DOHH2 (cell line): ENCODE measurements at regions not wholly inside any gene's neighbourhood (a gene's known extent, or its start where the extent isn't known, plus 50 kb on each side); places are given as distances from the start of the nearest gene placed in this dataset.

ENCODE experiments used
- H3F3A ChIP-seq: fragments of 200-600 bp; sonication (generic), shearing (Covaris generic); 2 replicates; pipeline ENCODE4 v1.6.0; 2016; ENCODE audit warnings: antibody characterized with exemption, mild to moderate bottlenecking; ENCODE audit not compliant: control insufficient read depth, insufficient read depth
- H3K27ac ChIP-seq: fragments of 200-600 bp; sonication (generic); 2 replicates; pipeline ENCODE4 v1.5.1; 2014; ENCODE audit warnings: low read depth, mild to moderate bottlenecking, low read length, moderate library complexity
- H3K27me3 ChIP-seq: fragments of 200-600 bp; sonication (generic); 2 replicates; pipeline ENCODE4 v1.6.1; 2014; ENCODE audit warnings: mild to moderate bottlenecking, low read length, mixed read lengths; ENCODE audit not compliant: control insufficient read depth
- H3K36me3 ChIP-seq: fragments of 200-600 bp; sonication (generic); 2 replicates; pipeline ENCODE4 v1.6.1; 2014; ENCODE audit warnings: mild to moderate bottlenecking, low read length, moderate library complexity, mixed read lengths; ENCODE audit not compliant: control insufficient read depth
- H3K4me1 ChIP-seq: fragments of 200-600 bp; sonication (generic); 2 replicates; pipeline ENCODE4 v1.6.1; 2014; ENCODE audit warnings: mild to moderate bottlenecking, low read length, mixed read lengths; ENCODE audit not compliant: control insufficient read depth
- H3K4me2 ChIP-seq: fragments of 200-600 bp; sonication (generic); 2 replicates; pipeline ENCODE4 v1.6.0; 2014; ENCODE audit warnings: mild to moderate bottlenecking, low read length, moderate library complexity
- H3K4me3 ChIP-seq: fragments of 200-600 bp; sonication (generic); 2 replicates; pipeline ENCODE4 v1.5.1; 2014; ENCODE audit warnings: mild to moderate bottlenecking, low read length, mixed read lengths
- H3K79me2 ChIP-seq: fragments of 200-600 bp; sonication (generic); 2 replicates; pipeline ENCODE4 v1.6.1; 2014; ENCODE audit warnings: mild to moderate bottlenecking, low read length, mixed read lengths; ENCODE audit not compliant: control insufficient read depth
- H3K9me2 ChIP-seq: fragments of 200-600 bp; sonication (generic); replicated peaks from 2 replicates; pipeline ENCODE4 v1.6.1; 2014; ENCODE audit warnings: mild to moderate bottlenecking, low read length, mixed read lengths; ENCODE audit not compliant: control insufficient read depth
- H3K9me3 ChIP-seq: fragments of 200-600 bp; sonication (generic); 2 replicates; pipeline ENCODE4 v1.6.1; 2014; ENCODE audit warnings: antibody characterized with exemption, low read length, mixed read lengths; ENCODE audit not compliant: control insufficient read depth, insufficient read depth
- H4K20me1 ChIP-seq: fragments of 200-600 bp; sonication (generic); 2 replicates; pipeline ENCODE4 v1.6.0; 2014; ENCODE audit warnings: low read depth, mild to moderate bottlenecking, antibody characterized with exemption, low read length, moderate library complexity; ENCODE audit not compliant: control insufficient read depth, insufficient read depth
- EZH2phosphoT487 ChIP-seq: fragments of 200-600 bp; sonication (generic); IDR thresholded peaks from 2 replicates; pipeline ENCODE4 v1.6.1; 2017; ENCODE audit warnings: borderline replicate concordance, mild to moderate bottlenecking, antibody characterized with exemption, low read length, moderate library complexity, mixed read lengths
- TF ChIP-seq, protein P1 (sequence below): fragments of 200-600 bp; sonication (generic); IDR thresholded peaks from one replicate; pipeline ENCODE4 v1.5.1; 2014; ENCODE audit warnings: antibody characterized with exemption, mild to moderate bottlenecking, low read depth, low read length; ENCODE audit not compliant: poor library complexity, severe bottlenecking

GRCh38 chr10:125515571-125515970 lies 167.4 kb downstream of the TEX36 start:
- H3K9me3 ChIP-seq: no peaks in the 10 kb centered on the region
- no peaks in the 10 kb centered on the region for H3K79me2 ChIP-seq
- H3K27ac ChIP-seq: no peak overlapping the region
- no peaks in the 10 kb centered on the region; the same call in 1 of the 2 replicates for H3K9me2 ChIP-seq
- H3K4me1 ChIP-seq: no peaks in the 10 kb centered on the region
- no peaks in the 10 kb centered on the region for H3K36me3 ChIP-seq
- H4K20me1 ChIP-seq: no peaks in the 10 kb centered on the region
- TF ChIP-seq, protein P1, sequence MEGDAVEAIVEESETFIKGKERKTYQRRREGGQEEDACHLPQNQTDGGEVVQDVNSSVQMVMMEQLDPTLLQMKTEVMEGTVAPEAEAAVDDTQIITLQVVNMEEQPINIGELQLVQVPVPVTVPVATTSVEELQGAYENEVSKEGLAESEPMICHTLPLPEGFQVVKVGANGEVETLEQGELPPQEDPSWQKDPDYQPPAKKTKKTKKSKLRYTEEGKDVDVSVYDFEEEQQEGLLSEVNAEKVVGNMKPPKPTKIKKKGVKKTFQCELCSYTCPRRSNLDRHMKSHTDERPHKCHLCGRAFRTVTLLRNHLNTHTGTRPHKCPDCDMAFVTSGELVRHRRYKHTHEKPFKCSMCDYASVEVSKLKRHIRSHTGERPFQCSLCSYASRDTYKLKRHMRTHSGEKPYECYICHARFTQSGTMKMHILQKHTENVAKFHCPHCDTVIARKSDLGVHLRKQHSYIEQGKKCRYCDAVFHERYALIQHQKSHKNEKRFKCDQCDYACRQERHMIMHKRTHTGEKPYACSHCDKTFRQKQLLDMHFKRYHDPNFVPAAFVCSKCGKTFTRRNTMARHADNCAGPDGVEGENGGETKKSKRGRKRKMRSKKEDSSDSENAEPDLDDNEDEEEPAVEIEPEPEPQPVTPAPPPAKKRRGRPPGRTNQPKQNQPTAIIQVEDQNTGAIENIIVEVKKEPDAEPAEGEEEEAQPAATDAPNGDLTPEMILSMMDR: no peak
- TF ChIP-seq EZH2phosphoT487: no peak
- no peak overlapping the region for H3K4me2 ChIP-seq
- H3K4me3 ChIP-seq: no peak overlapping the region
- no peaks in the 10 kb centered on the region for H3F3A ChIP-seq
- peaks cover 6% of the 10 kb centered on the region; the same call in 1 of the 2 replicates for H3K27me3 ChIP-seq

DNA sequence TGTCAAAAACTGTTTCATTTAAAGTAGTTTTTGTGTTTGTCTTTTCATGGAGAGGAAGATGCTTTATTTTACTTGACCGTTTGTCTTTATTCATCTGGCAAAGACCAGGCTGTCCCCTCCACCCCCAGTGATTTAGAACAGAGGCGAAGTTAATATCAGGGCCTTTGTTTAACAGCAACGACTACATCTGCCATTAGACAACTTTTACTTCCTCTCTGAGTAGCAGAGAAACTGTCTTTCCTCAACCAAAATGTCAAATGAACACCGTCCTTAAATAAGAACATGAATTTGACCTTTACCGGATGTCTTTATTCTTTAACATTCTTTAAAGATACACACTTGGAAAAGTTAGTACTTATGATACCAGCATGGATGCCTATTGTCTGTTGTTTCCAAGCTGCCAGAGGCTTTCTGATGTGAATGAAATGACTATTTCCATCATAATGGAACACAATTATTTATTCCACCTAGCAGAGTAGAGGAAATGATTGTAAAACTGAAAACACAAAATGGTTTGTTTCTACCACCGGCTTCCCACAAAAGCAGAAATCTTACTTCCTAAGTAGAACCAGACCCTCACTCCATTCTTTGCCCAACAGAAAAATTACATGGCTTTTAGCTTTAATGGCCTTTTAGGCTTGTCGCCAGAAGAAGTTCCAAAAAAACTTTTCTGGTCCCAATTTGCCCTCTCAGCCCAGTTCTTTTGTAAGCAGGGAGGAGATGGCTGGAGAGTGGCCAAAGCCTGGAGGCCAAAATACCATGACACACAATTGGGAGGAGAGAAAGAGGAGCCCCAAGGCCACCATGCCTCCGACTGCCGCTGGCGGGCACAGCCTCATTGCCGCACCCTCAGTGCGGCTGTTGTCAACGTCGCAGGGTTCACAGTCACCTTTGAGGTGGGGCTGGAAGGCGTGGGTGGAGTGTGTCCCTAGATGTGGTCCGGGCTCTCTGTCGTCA lies 168.5 kb downstream of the TEX36 start:
- H3K4me2 ChIP-seq: no peak overlapping the region
- no peaks in the 10 kb centered on the region for H3K36me3 ChIP-seq
- no peaks in the 10 kb centered on the region for H3K79me2 ChIP-seq
- no peaks in the 10 kb centered on the region for H3K9me3 ChIP-seq
- no peaks in the 10 kb centered on the region for H4K20me1 ChIP-seq
- H3K27ac ChIP-seq: no peak overlapping the region
- H3K4me1 ChIP-seq: no peaks in the 10 kb centered on the region
- TF ChIP-seq, protein P1: no peak
- TF ChIP-seq EZH2phosphoT487: no peak
- no peaks in the 10 kb centered on the region for H3F3A ChIP-seq
- no peak overlapping the region for H3K4me3 ChIP-seq
- H3K9me2 ChIP-seq: no peaks in the 10 kb centered on the region; the same call in 1 of the 2 replicates
- peaks cover 6% of the 10 kb centered on the region; the same call in 1 of the 2 replicates for H3K27me3 ChIP-seq

DNA sequence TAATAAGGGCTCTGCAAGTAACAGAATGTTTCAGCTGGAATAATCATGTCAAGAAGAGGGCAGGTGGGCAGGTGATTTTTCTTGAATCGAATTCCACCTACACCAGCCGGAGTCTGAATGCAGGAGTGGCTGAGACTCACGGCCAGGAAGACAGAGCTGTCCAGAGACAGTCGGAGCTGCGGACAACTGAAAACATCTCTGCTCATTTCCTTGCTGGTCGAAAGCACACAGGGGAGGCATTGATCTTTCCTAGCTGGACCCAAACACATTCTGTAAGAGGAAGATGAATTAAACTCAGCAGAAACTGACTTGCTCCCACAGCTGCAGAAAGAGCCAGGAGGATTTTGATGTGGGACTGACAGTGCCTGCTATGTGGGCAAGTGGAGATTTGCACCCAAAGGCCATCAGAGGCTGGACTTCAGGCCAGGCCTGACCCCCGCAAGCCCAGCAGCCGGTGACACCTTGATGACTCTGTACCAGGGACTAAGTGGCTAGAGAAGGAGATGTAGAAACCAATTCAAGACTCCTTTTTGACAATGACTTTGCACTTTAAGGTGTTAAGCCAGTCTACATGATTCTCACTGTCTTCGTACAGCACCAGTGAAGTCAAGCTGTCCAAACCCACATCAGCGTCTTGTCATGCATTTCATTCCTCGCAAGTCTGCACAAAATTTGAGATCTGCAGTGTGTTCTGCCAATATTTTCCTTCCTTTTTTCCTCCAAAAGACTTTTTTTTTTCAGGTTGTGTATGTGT lies 169.4 kb downstream of the TEX36 start:
- Histone ChIP-seq H3F3A (no peaks in the 10 kb centered on the region), H3K79me2 (no peaks in the 10 kb centered on the region), H4K20me1 (no peaks in the 10 kb centered on the region), H3K9me3 (no peaks in the 10 kb centered on the region), H3K4me2 (no peak overlapping the region), H3K4me3 (no peak overlapping the region), H3K4me1 (no peaks in the 10 kb centered on the region), H3K27ac (no peak overlapping the region), H3K36me3 (no peaks in the 10 kb centered on the region), H3K9me2 (no peaks in the 10 kb centered on the region; the same call in 1 of the 2 replicates), H3K27me3 (peaks cover 6% of the 10 kb centered on the region; the same call in 1 of the 2 replicates)
- TF ChIP-seq, protein P1: no peak
- TF ChIP-seq EZH2phosphoT487: no peak
